GM21390 (cell line): ENCODE measurements at regions not wholly inside any gene's neighbourhood (a gene's known extent, or its start where the extent isn't known, plus 50 kb on each side); places are given as distances from the start of the nearest gene placed in this dataset.
"Not testable (repeated sequence)": the region's sequence is repeated elsewhere in the genome, so short reads cannot be mapped to it uniquely, and the experiment has no call there.

Experiments used
- ATAC-seq: cut with Tn5 transposase; IDR thresholded peaks from one replicate; pipeline ENCODE4 v1.9.1; 2021; ENCODE audit not compliant: unreplicated experiment

- ATAC-seq: no peak
Observed at GRCh38 chr15:59835776-59836175, 146.7 kb upstream of the BNIP2 start.

- no peak for ATAC-seq
Observed at GRCh38 chr15:59834528-59834927, 145.4 kb upstream of the BNIP2 start.

GRCh38 chr15:59833366-59833765 lies 144.2 kb upstream of the BNIP2 start:
- no peak for ATAC-seq

GRCh38 chr15:59830873-59831272 lies 141.8 kb upstream of the BNIP2 start:
- no peak for ATAC-seq

GRCh38 chr15:59830098-59830497 lies 141.0 kb upstream of the BNIP2 start:
- no peak for ATAC-seq

- no peak for ATAC-seq
Observed at GRCh38 chr15:59828861-59829260, 139.7 kb upstream of the BNIP2 start.

GRCh38 chr15:59828263-59828662 lies 139.1 kb upstream of the BNIP2 start:
- no peak for ATAC-seq

- no peak for ATAC-seq
Observed at GRCh38 chr15:59825901-59826300, 136.8 kb upstream of the BNIP2 start.

GRCh38 chr15:59821286-59821685 lies 132.2 kb upstream of the BNIP2 start:
- no peak for ATAC-seq

- ATAC-seq: no peak
Observed at GRCh38 chr15:59819092-59819491, 130.0 kb upstream of the BNIP2 start.

- no peak for ATAC-seq
Observed at GRCh38 chr15:59818336-59818735, 129.2 kb upstream of the BNIP2 start.

- ATAC-seq: no peak
Observed at GRCh38 chr15:59817834-59818233, 128.7 kb upstream of the BNIP2 start.

GRCh38 chr15:59817053-59817452 lies 127.9 kb upstream of the BNIP2 start:
- ATAC-seq: no peak

- no peak for ATAC-seq
Observed at GRCh38 chr15:59814409-59814808, 125.3 kb upstream of the BNIP2 start.

GRCh38 chr15:59812889-59813288 lies 123.8 kb upstream of the BNIP2 start:
- no peak for ATAC-seq

GRCh38 chr15:59812250-59812870 lies 123.2 kb upstream of the BNIP2 start:
- ATAC-seq: no peak

- ATAC-seq: not testable (repeated sequence)
Observed at GRCh38 chr15:59803293-59803966, 114.3 kb upstream of the BNIP2 start.

- no peak for ATAC-seq
Observed at GRCh38 chr15:59801649-59802048, 112.5 kb upstream of the BNIP2 start.

GRCh38 chr15:59798605-59798917 lies 109.4 kb upstream of the BNIP2 start:
- ATAC-seq: no peak

- no peak for ATAC-seq
Observed at GRCh38 chr15:59797756-59798604, 108.9 kb upstream of the BNIP2 start.

GRCh38 chr15:59794229-59794886 lies 105.2 kb upstream of the BNIP2 start:
- ATAC-seq: no peak

- no peak for ATAC-seq
Observed at GRCh38 chr15:59792359-59792758, 103.2 kb upstream of the BNIP2 start.
